SH-SY5Y (cell line): ENCODE measurements at regions not wholly inside any gene's neighbourhood (a gene's known extent, or its start where the extent isn't known, plus 50 kb on each side); places are given as distances from the start of the nearest gene placed in this dataset.

ENCODE experiments used
- GATA2 ChIP-seq: IDR thresholded peaks from 2 replicates; pipeline ENCODE4 v1.6.1; 2011; ENCODE audit warnings: mild to moderate bottlenecking, low read depth, low read length
- GATA3 ChIP-seq: IDR thresholded peaks from 2 replicates; pipeline ENCODE4 v1.6.1; 2011; ENCODE audit warnings: low read depth, mild to moderate bottlenecking, low read length, moderate library complexity

GRCh38 chr2:216773072-216773471 is 77.7 kb upstream of the IGFBP5 start:
- TF ChIP-seq GATA2 (no peak), GATA3 (no peak)
